HG03558 (cell line): ENCODE measurements at regions not wholly inside any gene's neighbourhood (a gene's known extent, or its start where the extent isn't known, plus 50 kb on each side); places are given as distances from the start of the nearest gene placed in this dataset.

Source experiments
- ATAC-seq: cut with Tn5 transposase; IDR thresholded peaks from one replicate; pipeline ENCODE4 v1.9.1; 2021; ENCODE audit warnings: moderate number of reproducible peaks; ENCODE audit not compliant: unreplicated experiment; ENCODE audit errors: extremely low read depth

DNA sequence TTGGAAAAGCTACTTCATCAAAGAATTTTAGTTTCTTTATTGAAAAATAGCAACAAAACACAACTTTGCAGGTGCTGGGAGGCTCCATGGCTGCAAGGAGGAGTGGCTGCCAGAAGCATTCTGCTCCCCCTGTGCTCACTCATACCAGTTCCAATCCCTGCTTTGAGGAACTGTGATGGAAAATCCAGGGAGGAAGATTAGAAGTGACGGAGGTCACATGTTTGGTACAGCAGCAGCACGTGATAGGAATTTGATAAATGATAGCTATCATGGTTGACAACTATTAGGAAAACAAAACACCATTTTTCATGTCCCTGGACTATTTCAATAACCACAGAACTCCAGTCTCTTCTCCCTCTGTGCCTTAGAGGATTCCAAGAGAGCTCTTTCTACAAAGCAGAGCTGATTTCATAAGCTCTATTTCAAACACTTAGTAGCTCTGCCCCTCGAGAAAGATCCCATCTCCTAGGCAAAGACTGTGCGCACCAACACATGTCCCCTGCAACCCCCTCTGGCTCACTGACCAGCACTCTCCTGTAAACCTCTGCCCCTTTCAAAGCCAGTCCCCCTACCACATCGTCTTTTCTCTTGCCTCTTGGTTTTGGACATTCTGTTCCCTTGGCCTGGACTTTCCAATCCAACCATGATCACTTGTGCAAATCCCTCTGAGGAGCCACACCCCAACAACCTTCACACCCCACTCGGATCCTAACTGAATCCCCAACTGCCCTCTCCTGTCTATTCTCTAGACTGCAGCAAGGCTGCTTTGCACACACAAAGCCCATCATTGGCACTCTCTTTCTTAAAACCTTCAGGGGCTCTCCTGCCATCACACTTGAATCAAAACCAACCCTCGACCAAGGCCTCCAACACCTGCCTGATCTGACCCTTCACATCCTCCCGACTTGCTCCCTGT is 352.4 kb upstream of the PKDCC start:
- ATAC-seq: no peak

DNA sequence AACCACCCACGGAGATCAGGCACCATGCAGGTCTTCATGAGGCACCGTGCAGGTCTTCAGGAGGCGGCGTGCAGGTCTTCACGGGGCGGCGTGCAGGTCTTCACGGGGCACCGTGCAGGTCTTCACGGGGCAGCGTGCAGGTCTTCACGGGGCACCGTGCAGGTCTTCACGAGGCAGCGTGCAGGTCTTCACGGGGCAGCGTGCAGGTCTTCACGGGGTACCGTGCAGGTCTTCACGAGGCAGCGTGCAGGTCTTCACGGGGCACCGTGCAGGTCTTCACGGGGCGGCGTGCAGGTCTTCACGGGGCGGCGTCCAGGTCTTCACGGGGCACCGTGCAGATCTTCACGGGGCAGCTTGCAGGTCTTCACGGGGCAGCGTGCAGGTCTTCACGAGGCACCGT is 350.4 kb upstream of the PKDCC start:
- no peak for ATAC-seq

DNA sequence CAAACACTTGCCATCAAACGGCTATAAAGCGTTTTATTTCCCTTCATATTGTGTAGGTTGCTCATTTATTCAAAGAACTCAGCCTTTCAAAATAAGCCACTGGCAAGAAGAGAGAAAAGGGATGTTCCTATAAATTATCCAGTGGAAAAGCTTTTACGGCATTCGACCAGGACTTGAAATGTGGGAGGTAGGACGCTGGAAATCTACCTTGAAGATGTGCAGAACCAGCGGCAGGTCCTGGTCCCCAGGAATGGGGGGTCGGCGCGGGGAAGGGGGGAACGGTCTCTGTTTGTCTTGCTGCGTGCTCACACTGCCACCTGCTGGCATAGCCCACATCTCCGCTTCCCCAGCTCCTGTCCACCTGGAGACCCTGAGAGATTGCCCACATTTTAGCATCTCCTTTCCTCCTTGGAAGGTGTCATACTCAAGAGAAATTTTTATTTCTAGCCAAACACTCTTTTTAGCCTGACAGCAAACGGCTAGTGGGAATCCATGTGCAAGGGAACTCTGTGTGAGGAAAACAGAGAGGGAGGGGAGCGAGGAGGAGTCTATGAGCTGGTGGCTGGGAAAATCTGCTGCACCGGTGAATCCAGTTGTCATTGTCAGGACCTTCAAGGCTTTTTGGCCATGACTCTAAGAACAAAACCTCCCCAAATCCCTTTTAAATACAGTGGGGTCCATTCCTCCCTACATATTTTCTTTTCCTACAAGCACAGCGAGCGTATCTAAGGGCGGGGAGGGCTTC is 349.0 kb upstream of the PKDCC start:
- ATAC-seq: no peak

DNA sequence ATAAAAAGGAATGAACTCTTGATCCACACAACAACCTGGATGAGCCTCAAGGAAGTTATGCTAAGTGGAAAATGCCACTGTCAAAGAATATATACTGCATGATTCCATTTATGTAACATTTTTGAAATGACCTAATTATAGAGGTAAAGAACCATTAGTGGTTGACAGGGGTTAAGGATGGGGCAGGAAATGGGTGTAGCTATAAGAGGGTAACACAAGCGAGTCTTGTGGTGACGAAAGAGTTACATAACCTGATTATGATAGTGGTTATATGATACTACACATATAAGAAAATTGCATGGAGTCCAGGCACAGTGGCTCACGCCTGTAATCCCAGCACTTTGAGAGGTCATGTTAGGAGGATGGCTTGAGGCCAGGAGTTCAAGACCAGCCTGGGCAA is 346.6 kb upstream of the PKDCC start:
- ATAC-seq: no peak

DNA sequence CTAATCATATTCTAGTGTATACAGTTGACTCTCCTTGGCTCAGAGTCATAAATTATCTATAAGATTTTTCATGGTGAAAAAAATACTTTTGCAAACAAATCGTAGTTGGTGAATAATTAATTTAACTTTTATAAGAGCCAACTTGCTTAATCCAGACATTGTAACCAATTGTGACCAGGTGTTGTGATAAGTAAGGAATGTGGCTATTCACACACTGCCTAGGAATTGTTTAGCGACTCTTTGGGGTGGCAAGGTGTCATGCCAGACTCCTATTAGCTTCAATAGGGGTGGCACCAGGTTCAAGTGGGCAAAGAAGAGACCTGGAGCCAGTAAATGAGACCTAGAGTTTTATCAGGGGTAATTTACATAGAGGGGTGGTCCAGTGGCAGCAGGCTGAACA is 344.7 kb upstream of the PKDCC start:
- no peak for ATAC-seq

DNA sequence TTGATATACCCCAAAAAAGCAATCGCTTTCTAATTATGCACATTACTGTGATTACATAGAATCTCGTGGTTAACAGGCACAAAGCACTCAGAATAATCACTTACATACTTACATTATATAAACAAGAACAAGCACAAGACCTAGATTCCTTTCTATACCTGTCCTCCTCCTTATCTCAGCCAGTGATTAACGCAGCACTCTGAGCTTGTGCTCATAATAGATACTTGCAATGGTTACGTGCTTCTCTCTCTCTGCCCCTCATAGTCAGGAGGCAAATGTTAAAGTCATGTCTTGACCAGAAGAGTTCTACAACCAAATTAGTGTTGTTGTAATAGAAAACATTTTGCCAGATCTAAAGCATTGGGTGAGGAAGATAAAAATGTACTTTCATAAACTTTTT is 342.2 kb upstream of the PKDCC start:
- no peak for ATAC-seq

DNA sequence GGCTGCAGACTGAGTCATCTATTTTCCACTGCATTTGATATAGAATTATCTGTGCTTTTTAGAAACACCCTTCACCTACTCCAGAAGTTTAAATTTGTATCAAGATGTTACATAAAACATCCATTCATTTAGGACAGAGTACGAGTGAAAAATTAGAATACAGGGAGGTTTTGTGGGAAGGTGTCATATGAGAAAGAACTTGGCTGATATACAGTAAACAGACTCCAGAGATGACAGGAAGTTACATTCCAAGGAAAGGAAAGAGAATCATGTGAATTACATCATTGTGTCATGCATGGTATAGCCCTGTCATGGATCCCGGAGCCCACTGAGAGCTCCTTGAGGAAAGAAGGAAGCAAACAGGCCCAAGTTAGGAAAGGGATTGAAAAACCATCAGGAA is 341.5 kb upstream of the PKDCC start:
- no peak for ATAC-seq

DNA sequence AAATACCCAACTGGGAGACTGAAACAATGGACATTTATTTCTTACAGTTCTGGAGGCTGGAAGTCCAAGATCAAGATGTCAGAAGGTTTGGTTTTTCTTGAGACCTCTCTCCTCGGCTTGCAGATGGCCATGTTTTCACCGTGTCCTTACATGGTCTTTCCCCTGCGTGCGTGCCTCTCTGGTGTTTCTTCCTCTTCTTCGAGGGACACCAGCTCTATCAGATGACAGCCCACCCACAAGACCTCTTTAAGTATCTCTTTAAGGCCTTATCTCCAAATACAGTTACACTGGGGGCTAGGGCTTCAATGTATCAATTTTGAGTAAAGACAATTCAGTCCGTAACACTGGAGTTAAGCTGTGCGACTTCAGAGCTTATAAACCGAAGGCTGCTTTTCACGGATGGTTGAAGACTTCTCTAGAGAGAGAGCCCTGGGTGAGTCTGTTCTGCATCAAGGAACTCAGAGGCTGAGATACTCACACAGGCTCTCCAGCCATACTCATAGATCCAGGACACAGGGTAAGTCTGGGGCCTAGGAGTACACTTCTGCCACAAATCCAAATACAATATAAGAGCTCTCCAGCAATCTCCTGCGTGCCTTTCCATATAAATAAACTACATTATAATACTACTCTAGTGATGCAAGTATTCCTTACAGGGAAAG is 339.9 kb upstream of the PKDCC start:
- no peak for ATAC-seq

DNA sequence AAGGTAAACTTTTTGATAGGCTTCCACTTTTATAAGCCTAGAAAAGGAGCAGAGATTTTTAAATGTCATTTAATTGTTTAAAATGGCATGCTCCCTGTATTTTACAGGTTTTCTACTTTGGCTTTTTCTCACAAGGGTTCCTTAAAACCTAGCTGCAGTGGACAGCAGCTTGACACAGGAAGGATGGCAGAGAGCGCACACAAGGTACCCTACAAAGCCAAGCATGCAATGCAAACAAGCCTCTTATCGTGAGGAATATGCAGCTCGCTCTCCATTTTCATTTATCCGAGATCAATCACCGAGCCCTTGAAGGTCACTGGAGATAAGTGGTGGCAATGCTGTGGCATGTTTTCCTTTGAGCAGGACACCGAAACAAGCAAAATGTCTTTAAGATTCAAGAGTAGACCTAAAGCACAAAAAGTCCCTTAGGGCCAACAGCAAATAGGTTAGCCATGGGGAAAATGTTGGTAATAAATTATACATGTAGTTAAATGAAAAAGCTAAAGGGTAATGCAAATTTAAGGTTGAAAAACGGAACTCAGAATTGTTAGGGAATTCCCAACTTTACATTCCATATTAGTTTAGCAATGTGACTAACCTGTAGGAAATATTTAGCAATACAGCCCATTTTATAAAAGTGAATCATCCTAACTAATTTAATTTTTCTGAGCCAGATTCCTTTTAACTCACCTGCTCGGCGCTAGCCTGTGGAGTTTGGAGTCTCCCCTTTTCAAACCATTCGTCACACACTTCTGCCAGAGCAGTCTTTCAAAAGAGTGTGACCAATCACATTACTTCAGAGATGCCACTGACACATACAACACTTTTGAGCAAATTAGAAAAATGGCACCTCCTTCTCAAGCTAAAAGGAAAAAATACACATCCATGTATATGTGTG is 337.9 kb upstream of the PKDCC start:
- no peak for ATAC-seq

DNA sequence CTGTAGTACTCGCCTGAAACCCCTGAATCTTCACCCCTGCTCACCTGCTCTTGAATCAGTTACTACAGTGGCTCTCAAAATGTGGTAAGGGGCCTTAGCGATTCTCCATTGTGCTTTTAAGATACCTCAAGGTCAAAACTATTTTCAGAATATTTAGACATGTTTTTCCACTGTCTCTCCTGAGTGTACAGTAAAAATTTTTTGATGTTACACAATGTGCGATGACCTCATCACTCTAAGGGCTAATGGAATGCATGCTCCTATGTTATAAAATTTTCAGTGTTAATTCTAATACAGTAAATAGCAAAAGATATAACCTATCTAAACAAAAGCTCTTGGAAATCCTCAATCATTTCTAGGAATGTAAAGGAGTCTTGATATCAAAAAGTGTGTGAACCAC is 336.9 kb upstream of the PKDCC start:
- no peak for ATAC-seq

DNA sequence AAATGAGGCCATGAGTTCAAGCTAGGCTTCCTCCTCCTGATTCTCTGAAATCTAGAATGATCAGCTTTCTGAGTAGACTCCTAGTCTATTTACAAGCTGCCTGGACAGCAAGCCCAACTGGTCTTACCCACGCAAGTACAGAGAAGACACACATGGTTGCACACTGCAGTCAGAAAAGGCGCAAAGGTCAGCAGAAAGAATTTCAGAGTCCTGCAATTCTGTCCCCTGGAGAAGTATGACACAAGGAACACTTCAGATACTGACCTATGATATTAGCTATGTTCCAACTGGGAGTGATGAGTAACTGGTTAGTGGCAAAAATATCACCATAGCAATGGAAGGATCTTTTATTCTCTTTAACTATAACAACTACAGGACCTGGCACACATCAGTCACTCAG is 336.1 kb upstream of the PKDCC start:
- no peak for ATAC-seq

DNA sequence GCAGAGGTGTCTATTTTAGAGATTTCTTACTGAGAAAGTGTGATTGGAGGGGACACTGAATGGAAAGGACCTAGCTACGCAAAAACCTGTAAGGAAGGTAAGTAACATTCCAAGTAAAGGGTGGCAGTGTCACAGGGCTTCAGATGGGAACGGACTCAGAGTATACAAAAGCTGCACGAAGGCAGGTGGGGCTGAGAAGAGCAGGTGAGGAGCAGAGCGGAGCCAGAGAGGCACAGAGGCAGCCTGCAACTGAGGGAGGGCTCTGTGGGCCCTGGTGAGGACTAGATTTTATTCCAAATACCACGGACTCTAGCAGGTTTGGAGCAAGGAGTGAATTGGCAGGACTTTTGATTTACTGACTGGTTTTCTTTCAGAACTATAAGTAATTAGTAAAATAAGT is 331.3 kb upstream of the PKDCC start:
- no peak for ATAC-seq

DNA sequence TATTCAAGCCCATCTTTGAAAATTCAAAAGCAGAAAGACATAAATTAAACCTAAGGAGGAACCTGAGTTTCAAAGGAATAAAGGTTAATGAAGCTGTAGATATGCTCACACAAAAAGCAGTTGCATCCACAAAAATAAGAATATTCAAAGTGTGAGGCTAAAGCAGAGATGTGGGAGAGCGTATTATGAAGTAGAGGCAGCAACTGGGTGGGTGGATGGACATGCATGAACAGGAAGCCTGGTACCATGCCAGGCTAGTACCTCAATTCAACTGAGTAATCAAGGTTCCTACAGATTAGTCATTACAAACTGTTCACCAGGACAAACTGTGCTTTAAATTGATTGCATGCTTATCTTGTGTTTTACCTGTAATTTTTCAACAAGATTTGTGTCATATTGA is 330.0 kb upstream of the PKDCC start:
- ATAC-seq: no peak

DNA sequence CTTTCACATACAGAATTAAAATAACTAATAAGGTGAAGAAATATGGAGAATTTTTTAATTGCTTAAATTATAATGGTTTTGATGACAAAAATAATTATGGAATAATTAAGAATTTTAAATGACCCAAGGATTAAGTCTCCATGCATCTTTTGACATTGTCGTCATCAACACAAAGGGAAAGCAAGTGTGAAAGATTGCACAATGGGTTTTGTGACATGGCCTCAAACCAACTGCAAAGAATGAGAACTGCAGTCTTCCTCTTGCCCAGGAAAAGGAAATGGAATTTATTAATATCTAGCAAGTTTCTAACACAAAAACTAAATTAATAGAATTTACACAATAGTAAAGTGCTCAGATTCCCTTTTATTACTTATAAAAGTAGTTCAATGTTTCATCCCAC is 329.1 kb upstream of the PKDCC start:
- ATAC-seq: no peak

DNA sequence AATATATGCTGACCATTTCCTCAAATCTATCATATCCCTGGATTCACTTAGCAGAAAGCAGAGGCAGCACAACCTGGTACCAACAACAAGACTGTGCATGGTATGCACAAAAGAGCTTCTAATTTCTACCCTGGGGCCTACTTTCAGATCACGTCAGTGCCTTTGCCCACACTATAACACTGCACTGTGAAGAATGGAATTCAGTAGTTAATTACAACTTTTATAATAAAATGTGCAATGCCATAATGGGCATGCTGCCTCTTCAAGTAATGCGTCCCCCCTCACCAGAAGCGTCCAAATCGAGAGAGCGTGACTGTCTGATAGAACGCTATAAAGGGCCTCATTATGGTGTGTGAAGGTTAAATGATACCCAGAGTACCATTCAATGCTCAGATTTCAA is 328.1 kb upstream of the PKDCC start:
- ATAC-seq: no peak

DNA sequence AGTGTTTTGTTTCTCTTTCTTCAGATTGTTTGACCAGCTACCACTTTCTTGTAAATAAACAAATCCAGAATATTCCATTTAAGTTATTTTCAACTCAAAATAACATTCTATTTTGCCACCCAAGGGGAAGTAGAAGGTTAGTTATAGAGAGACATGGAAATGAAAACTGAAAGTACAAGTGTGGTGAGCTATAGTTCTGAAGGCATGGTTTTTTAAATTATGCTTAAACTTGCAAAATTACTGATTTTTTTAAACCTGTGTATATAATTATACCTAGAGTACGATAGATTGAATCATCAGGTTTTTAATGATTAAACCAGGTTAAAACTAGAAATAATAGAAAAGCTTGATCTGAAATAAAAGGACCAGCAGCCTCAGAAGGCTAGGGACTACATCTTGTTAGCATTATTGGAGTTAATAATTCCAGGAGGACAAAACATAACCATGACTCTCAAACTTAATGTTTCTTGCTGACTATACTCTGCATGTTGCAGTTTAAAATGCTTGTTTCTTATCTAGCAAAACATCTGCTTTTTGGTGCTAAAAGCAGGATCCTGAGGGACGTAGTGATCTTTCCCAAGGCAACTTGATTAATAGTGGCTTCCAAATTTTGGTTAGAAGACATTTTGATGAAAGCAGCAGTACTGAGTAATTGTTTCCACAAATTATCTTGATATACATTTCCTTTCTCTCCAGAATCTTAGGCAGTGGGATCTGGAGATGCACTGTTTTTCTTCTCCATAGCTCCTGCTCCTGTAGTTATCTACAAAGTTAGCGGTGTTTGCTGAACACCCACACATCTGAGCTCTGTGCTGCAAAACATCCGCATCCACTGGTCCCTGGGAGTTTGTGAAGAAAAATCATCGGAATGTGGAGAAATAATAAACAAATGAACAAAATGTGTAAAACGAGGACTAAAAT is 327.2 kb upstream of the PKDCC start:
- ATAC-seq: peak; percentile 40

DNA sequence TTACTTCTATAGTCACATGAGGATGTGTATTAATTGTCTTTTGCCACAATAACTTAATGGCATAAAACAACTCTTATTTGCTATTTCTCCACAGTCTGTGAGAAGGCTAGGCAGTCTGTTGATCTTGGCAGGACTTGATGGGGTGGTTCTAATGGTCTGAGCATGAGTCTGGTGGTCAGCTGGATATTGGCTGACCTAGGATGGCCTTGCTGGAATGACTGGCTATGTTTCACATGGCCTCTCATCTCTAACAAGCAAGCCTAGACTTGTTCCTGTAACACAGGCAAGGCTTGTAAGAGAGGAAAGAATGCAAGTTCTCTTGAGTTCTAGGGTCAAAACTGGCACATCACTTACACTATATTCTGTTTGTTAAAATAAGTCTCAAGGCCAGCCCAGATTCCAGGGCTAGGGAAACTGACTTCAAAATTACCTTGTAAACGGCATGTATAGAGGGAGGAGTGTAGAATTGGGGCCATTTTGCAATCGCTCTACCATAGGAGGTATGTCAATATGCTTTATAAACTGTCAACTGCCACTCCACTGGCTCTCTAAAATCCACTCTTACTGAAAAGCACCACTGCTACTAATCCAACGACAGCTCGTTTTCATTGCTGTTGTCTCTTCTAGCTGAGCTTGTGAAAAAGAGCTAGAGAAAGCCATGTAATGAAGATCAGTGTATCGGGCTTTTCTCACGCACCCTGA is 325.0 kb upstream of the PKDCC start:
- ATAC-seq: no peak

DNA sequence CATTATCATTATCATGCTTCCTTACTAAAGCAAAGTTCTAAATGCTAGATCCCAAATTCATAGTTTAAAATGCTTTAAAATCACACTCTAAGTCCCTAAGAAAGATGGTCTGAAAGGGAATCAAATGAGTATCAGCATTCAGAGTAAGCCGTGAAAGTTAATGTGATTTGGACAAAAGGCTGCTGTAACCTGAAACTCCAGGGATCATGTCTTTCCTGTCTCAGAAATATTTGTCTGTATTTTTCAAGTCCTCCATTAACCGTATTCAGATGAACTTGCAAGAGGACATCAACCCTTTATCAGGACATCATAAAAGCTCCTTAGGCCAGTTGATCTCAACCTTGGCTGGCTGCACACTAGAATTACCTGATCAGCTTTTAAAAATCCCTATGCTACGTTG is 324.3 kb upstream of the PKDCC start:
- no peak for ATAC-seq

DNA sequence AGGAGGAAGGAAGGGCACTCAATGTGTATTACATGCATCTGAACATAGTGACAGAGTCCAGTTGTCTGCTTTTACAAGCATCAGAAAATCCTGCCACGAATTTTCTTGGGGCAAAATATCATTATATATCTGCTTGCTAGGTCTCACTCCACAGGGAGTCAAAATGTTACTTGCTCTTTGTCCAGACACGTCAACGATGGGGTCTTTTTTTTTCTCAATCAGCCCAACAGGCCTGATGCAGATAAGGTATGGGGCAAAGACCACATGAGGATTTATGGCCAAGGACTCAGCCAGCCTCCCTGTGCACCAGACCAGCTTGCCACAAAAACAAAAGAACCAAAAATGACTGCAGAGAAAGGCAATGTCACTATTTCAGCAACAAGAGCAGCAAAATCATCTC is 323.4 kb upstream of the PKDCC start:
- ATAC-seq: no peak
